Osteocyte (in vitro differentiated cells): ENCODE measurements at regions not wholly inside any gene's neighbourhood (a gene's known extent, or its start where the extent isn't known, plus 50 kb on each side); places are given as distances from the start of the nearest gene placed in this dataset.

Source experiments
- DNase-seq: peaks from one replicate; pipeline ENCODE4 v3.0.0; 2021; ENCODE audit warnings: mixed read lengths; ENCODE audit not compliant: unreplicated experiment; ENCODE audit errors: extremely low spot score
- H3K27ac Mint-ChIP-seq: one replicate; pipeline ENCODE4 v1.8.0; 2021; ENCODE audit warnings: mild to moderate bottlenecking, mixed read lengths; ENCODE audit not compliant: unreplicated experiment
- H3K27me3 Mint-ChIP-seq: one replicate; pipeline ENCODE4 v1.8.0; 2021; ENCODE audit warnings: mixed read lengths; ENCODE audit not compliant: unreplicated experiment
- H3K36me3 Mint-ChIP-seq: one replicate; pipeline ENCODE4 v1.8.0; 2021; ENCODE audit warnings: mixed read lengths; ENCODE audit not compliant: unreplicated experiment
- H3K4me1 Mint-ChIP-seq: one replicate; pipeline ENCODE4 v1.8.0; 2021; ENCODE audit warnings: mixed read lengths; ENCODE audit not compliant: unreplicated experiment
- H3K4me3 Mint-ChIP-seq: one replicate; pipeline ENCODE4 v1.8.0; 2021; ENCODE audit warnings: mild to moderate bottlenecking, moderate library complexity, mixed read lengths; ENCODE audit not compliant: unreplicated experiment
- H3K9me3 Mint-ChIP-seq: one replicate; pipeline ENCODE4 v1.8.0; 2021; ENCODE audit warnings: mixed read lengths; ENCODE audit not compliant: unreplicated experiment
- TF ChIP-seq, protein P1 (sequence below): fragments of 200-600 bp; sonication (generic); IDR thresholded peaks from 2 replicates; pipeline ENCODE4 v1.5.0; 2021; ENCODE audit warnings: antibody characterized with exemption, mild to moderate bottlenecking, moderate library complexity

DNA sequence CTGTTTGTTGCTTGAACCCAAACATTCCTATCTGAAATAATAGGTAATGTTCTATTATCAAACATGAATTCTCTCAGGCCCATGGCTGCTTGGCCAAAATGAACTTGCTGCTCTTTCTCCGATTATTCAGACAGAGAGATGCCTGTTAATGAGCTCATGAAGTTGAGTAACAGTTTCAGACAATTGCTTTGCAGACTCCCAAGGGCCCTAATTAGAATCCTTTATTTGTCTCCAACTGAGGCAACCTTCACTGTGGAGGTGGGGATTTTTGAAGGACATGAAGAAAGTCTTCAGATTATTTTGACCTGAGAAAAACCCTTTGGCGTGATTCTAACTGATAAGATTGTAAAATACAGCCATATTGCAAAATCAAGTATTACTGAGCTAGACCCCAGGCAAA lies 466.7 kb downstream of the NFIB start:
- Mint-ChIP-seq H3K4me1 (no peaks in the 10 kb centered on the region), H3K27ac (no peak overlapping the region), H3K27me3 (peaks cover 12% of the 10 kb centered on the region), H3K36me3 (no peaks in the 10 kb centered on the region), H3K4me3 (no peak overlapping the region), H3K9me3 (peaks cover 13% of the 10 kb centered on the region)
- no peak for DNase-seq
- TF ChIP-seq, protein P1, sequence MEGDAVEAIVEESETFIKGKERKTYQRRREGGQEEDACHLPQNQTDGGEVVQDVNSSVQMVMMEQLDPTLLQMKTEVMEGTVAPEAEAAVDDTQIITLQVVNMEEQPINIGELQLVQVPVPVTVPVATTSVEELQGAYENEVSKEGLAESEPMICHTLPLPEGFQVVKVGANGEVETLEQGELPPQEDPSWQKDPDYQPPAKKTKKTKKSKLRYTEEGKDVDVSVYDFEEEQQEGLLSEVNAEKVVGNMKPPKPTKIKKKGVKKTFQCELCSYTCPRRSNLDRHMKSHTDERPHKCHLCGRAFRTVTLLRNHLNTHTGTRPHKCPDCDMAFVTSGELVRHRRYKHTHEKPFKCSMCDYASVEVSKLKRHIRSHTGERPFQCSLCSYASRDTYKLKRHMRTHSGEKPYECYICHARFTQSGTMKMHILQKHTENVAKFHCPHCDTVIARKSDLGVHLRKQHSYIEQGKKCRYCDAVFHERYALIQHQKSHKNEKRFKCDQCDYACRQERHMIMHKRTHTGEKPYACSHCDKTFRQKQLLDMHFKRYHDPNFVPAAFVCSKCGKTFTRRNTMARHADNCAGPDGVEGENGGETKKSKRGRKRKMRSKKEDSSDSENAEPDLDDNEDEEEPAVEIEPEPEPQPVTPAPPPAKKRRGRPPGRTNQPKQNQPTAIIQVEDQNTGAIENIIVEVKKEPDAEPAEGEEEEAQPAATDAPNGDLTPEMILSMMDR: no peak

DNA sequence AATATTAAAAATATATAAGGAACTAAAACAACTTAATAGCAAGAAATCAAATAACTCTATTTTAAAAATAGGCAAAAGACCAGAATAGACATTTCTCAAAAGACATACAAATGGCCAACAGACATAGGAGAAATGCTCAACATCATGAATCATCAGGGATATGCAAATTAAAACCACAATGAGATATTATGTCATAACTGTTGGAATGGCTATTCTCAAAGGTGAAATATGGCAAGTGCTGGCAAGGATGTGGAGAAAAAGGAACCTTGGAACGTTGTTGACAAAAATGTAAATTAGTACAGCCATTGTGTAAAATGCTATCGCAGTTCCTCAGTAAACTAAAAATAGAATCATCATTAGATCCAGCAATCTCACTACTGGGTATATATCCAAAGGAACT lies 468.5 kb downstream of the NFIB start:
- no peaks in the 10 kb centered on the region for H3K4me1 Mint-ChIP-seq
- H3K9me3 Mint-ChIP-seq: peaks cover 13% of the 10 kb centered on the region
- TF ChIP-seq, protein P1: no peak
- DNase-seq: no peak
- peaks cover 19% of the 10 kb centered on the region for H3K27me3 Mint-ChIP-seq
- H3K36me3 Mint-ChIP-seq: no peaks in the 10 kb centered on the region
- no peak overlapping the region for H3K27ac Mint-ChIP-seq
- H3K4me3 Mint-ChIP-seq: no peak overlapping the region

DNA sequence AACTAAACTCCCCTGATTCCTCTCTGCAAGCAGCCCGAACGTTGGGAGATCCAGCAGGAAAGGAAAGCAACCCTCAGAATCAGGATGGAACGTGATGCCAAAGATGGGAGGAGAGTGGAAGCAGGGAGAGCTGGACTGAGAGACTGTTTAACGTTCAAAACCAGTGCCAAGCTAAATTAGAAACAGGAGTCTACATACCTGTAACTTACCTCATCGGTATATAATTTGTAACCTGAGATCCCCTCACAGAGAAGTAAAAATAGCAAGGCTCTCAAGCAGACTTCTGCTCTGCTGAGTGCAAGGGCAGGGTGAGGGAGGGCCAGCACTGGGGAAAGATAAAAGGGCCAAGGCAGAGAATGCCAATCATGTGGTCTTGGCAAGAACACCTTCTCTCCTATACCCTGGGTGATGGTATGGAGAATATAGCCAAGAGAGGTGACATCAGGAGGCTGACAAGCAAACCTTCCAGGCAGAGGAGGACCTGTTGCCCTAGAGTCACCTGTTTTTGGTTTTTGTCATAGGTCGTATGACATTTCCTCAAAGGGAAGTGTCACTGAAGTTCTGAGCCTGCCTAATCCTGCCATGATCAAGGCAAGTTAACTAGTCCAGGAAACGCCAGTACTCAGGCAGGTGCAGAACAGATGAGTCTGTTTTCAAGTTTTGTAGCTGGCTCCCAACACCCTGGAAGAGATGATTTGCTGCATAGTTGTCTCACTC lies 472.0 kb downstream of the NFIB start:
- DNase-seq: no peak
- peaks cover 17% of the 10 kb centered on the region for H3K9me3 Mint-ChIP-seq
- H3K4me3 Mint-ChIP-seq: no peak overlapping the region
- H3K27ac Mint-ChIP-seq: no peak overlapping the region
- H3K4me1 Mint-ChIP-seq: no peaks in the 10 kb centered on the region
- TF ChIP-seq, protein P1: no peak
- H3K36me3 Mint-ChIP-seq: peaks cover 2% of the 10 kb centered on the region
- H3K27me3 Mint-ChIP-seq: peaks cover 21% of the 10 kb centered on the region

DNA sequence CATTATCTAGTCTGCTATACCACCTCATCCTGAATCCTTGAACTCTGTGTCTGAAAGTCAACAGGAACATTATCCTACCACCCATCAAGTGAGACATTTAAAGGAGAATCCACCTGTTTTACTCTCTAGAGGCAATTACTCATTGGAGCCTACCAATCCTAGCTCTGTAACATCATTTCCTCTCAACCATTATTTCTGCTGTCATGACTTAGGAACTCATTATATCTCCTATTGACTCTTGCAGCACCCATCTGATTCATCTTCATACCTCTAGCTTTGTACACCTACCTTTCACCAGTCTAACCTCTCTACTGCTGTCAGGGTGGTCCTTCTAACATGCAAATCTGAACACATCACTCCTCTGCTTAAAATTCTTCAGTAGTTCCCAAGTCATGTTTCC lies 481.5 kb downstream of the NFIB start:
- no peak overlapping the region for H3K27ac Mint-ChIP-seq
- peaks cover 15% of the 10 kb centered on the region for H3K27me3 Mint-ChIP-seq
- TF ChIP-seq, protein P1: no peak
- no peaks in the 10 kb centered on the region for H3K4me1 Mint-ChIP-seq
- no peak for DNase-seq
- peaks cover 2% of the 10 kb centered on the region for H3K36me3 Mint-ChIP-seq
- H3K4me3 Mint-ChIP-seq: no peak overlapping the region
- peaks cover 10% of the 10 kb centered on the region for H3K9me3 Mint-ChIP-seq

DNA sequence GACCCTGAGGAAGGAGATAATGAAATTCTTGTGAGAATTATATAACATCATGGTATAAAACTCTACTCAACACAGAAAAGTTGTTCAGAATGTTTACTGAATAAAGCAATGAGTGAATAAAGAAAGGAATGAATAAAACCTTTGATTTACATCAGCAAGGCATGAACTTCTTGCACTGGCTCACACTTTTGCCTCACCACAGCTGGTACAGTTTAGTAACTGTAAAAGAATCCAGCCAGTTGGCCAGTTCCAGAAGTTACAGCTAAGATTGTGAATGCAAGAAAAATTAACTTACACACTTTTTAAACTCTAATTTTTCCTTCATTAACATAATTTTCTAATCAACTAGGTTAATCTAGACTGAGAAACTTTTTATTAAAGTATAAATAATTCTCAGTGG lies 490.9 kb downstream of the NFIB start:
- Mint-ChIP-seq H3K36me3 (no peaks in the 10 kb centered on the region), H3K4me1 (no peaks in the 10 kb centered on the region), H3K27me3 (peaks cover 28% of the 10 kb centered on the region), H3K9me3 (peaks cover 7% of the 10 kb centered on the region), H3K4me3 (no peak overlapping the region), H3K27ac (no peak overlapping the region)
- TF ChIP-seq, protein P1: no peak
- DNase-seq: no peak
